ENCODE measurements at regions not wholly inside any gene's neighbourhood (a gene's known extent, or its start where the extent isn't known, plus 50 kb on each side); places are given as distances from the start of the nearest gene placed in this dataset.

DNA sequence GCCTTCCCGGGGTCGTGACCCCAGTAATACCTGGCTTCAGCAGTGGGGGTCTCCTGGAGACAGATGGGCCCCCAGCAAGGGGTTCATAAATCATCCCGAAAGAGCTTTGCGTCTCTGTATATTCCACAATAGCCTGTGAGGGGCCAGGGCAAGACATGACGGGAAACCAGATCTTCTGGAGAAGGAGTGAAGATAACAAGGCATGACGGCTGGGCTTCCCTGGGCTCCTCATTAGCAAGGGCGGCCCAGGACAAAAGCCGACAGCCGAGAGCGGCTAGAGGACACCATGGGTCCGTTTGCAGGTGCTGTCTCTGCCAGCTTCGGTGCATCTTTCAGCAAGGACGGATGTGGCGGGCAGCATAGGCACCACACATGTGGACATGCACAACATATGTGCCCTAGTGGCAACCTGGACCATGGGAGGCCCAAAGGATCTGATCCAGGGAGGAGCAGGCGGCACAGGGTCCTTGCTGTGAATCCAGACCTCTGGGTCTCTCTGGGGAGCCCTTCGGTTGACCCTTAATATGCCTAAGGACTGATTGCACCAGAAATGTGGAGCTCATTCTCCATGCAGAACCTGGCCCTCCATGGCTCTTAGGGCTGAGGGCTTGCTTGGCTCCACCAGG lies 136.9 kb upstream of the FOXF1 start:
- no peaks in the 10 kb centered on the region for H3K36me3 ChIP-seq
- WGBS, 2 donors, result 62 to 80% methylated on average over 16 of the region's 16 CpGs
- ATAC-seq (no peak), FAIRE-seq (no peak), DNase-seq (no peak)
- H3K4me3 ChIP-seq, result no peak overlapping the region
- H3K4me1 ChIP-seq, result no peaks in the 10 kb centered on the region
- intact Hi-C loops (cut with DNase I), result no loop called here
- H3K9me3 ChIP-seq, result no peaks in the 10 kb centered on the region
- TF ChIP-seq, protein P1, sequence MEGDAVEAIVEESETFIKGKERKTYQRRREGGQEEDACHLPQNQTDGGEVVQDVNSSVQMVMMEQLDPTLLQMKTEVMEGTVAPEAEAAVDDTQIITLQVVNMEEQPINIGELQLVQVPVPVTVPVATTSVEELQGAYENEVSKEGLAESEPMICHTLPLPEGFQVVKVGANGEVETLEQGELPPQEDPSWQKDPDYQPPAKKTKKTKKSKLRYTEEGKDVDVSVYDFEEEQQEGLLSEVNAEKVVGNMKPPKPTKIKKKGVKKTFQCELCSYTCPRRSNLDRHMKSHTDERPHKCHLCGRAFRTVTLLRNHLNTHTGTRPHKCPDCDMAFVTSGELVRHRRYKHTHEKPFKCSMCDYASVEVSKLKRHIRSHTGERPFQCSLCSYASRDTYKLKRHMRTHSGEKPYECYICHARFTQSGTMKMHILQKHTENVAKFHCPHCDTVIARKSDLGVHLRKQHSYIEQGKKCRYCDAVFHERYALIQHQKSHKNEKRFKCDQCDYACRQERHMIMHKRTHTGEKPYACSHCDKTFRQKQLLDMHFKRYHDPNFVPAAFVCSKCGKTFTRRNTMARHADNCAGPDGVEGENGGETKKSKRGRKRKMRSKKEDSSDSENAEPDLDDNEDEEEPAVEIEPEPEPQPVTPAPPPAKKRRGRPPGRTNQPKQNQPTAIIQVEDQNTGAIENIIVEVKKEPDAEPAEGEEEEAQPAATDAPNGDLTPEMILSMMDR (IDR thresholded peaks at IDR 0.05), result no peak
- no peak overlapping the region for H3K27ac ChIP-seq
- H3K27me3 ChIP-seq, result no peaks in the 10 kb centered on the region

DNA sequence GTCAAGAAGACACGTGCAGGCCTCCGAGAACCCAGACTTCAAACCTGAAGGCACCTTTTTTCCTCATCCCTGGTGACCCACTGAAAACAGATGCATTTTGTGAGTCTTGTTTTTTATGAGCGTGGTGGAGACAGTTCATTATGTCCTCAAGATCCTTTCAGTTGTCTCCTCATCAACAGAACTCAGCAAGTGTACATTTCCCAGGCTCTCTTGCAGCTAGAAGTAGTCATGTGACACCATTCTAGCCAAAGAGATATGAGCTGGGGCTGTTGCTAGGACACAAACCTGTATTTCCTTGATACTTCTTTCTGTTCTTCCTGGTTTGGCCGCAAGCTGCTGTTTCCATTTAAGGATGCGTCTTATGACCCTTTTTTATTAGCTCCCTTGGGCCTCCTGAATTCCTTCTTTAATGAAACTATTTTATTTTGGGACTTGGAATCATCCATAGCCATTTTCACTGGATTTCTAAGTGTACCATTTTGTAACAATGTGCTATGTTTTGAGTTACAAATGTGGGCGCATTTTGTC lies 135.7 kb upstream of the FOXF1 start:
- no peak overlapping the region for H3K27ac ChIP-seq
- DNase-seq, result no peak
- no peaks in the 10 kb centered on the region for H3K4me1 ChIP-seq
- no peak for FAIRE-seq
- intact Hi-C loops (cut with DNase I), result no loop called here
- no peak for ATAC-seq
- no peak overlapping the region for H3K4me3 ChIP-seq
- H3K27me3 ChIP-seq, result no peaks in the 10 kb centered on the region
- H3K36me3 ChIP-seq, result no peaks in the 10 kb centered on the region
- WGBS, 2 donors, result 87 to 93% methylated on average over 6 of the region's 6 CpGs
- H3K9me3 ChIP-seq, result no peaks in the 10 kb centered on the region
- TF ChIP-seq, protein P1 (IDR thresholded peaks at IDR 0.05), result no peak

DNA sequence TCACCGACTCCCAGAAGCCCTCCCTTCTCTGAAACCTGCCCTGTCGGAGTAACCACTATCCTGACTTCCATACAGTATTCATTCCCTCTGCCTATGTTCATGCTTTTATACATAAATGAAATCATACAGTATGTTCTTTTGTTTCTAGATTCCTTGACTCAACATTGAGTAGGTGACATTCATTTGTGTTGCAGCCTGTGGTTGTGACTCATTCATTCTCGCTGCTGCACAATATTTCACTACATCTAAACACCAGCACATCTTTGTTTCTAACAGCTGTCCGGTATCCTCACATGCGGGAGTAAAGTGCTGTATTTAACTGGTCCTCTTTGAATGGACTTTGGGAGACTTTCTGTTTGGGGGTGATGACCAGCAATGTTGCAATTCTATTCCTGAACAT lies 135.0 kb upstream of the FOXF1 start:
- TF ChIP-seq, protein P1 (IDR thresholded peaks at IDR 0.05), result no peak
- 70 to 86% methylated on average over 5 of the region's 5 CpGs for WGBS, 2 donors
- FAIRE-seq (no peak), DNase-seq (no peak), ATAC-seq (no peak)
- no peak overlapping the region for H3K4me3 ChIP-seq
- H3K27me3 ChIP-seq, result no peaks in the 10 kb centered on the region
- no peak overlapping the region for H3K27ac ChIP-seq
- H3K4me1 ChIP-seq, result no peaks in the 10 kb centered on the region
- no peaks in the 10 kb centered on the region for H3K36me3 ChIP-seq
- intact Hi-C loops (cut with DNase I), result no loop called here
- H3K9me3 ChIP-seq, result no peaks in the 10 kb centered on the region

DNA sequence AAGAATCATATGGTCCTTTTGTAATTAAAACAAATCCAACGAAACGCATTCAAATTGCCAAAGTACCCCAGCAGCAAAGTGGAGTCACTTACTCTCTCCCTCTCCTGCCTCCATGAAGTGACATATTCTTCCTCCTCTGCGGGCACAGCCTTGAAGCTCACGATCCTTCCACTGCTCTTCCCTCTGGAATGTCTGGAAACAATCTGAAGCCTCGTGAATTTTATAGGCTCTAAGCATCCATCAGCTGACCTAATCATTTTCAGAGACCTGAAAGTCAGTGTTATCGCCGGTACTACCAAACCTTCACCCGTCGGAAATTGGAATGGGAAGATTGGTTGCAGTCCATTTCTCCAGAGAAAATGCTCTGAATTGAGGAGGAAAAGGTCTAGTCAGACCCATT lies 134.5 kb upstream of the FOXF1 start:
- no peak overlapping the region for H3K4me3 ChIP-seq
- no peak for ATAC-seq
- TF ChIP-seq, protein P1 (IDR thresholded peaks at IDR 0.05), result no peak
- intact Hi-C loops (cut with DNase I), result no loop called here
- H3K36me3 ChIP-seq, result no peaks in the 10 kb centered on the region
- DNase-seq, result no peak
- H3K27me3 ChIP-seq, result no peaks in the 10 kb centered on the region
- no peak overlapping the region for H3K27ac ChIP-seq
- no peak for FAIRE-seq
- H3K9me3 ChIP-seq, result no peaks in the 10 kb centered on the region
- H3K4me1 ChIP-seq, result no peaks in the 10 kb centered on the region
- 62 to 65% methylated on average over 9 of the region's 9 CpGs for WGBS, 2 donors

DNA sequence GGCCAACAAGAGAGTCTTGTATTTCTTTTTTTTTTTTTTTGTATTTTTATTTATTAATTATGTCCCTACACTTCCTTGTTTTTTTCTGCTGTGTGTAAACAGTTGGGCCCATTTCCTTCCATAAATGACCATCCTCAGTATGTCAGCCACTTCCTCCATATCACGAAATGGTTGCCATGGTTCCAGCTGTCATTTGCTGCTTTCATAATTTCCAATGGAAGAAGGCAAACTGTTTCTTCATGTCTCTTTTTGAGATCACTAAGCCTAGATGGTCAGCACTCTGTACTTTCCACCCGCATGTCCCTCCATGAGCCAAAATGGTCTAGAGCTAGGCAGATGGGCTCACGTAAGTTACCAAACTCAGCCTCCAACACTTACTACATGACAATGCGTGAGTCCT lies 133.5 kb upstream of the FOXF1 start:
- intact Hi-C loops (cut with DNase I), result no loop called here
- WGBS, 2 donors, result 73 to 84% methylated on average over 4 of the region's 4 CpGs
- H3K36me3 ChIP-seq, result no peaks in the 10 kb centered on the region
- H3K27me3 ChIP-seq, result no peaks in the 10 kb centered on the region
- H3K27ac ChIP-seq, result no peak overlapping the region
- ATAC-seq (no peak), FAIRE-seq (no peak), DNase-seq (no peak)
- H3K9me3 ChIP-seq, result no peaks in the 10 kb centered on the region
- no peaks in the 10 kb centered on the region for H3K4me1 ChIP-seq
- no peak overlapping the region for H3K4me3 ChIP-seq
- TF ChIP-seq, protein P1 (IDR thresholded peaks at IDR 0.05), result no peak

All from pancreas (tissue), 10 donors.